Loucy (cell line): ENCODE measurements at regions not wholly inside any gene's neighbourhood (a gene's known extent, or its start where the extent isn't known, plus 50 kb on each side); places are given as distances from the start of the nearest gene placed in this dataset.

Source experiments
- CTCF ChIP-seq: fragments of 200-600 bp; sonication (generic); conservative IDR thresholded peaks from 2 replicates; pipeline ENCODE4 v1.5.1; 2014; ENCODE audit warnings: mild to moderate bottlenecking, antibody characterized with exemption, low read length
- EZH2phosphoT487 ChIP-seq: fragments of 200-600 bp; IDR thresholded peaks from 2 replicates; pipeline ENCODE4 v1.6.1; 2018; ENCODE audit warnings: antibody characterized with exemption, mild to moderate bottlenecking, moderate library complexity, borderline replicate concordance

GRCh38 chr3:72126441-72127223 lies 341.7 kb upstream of the PROK2 start:
- TF ChIP-seq CTCF (no peak), EZH2phosphoT487 (no peak)
